OCI-LY1 (cell line): ENCODE measurements at regions not wholly inside any gene's neighbourhood (a gene's known extent, or its start where the extent isn't known, plus 50 kb on each side); places are given as distances from the start of the nearest gene placed in this dataset.

Source experiments
- CTCF ChIP-seq: fragments of 200-600 bp; sonication (generic), shearing (Covaris generic); IDR thresholded peaks from 2 replicates; pipeline ENCODE4 v1.5.1; 2017; ENCODE audit warnings: mild to moderate bottlenecking, antibody characterized with exemption, low read length, moderate library complexity, mixed read lengths
- EZH2 ChIP-seq: fragments of 200-600 bp; sonication (generic), shearing (Covaris generic); IDR thresholded peaks from 2 replicates; pipeline ENCODE4 v1.8.0; 2017; ENCODE audit warnings: borderline replicate concordance, mixed run types, mild to moderate bottlenecking, antibody characterized with exemption, low read length, moderate library complexity, mixed read lengths

GRCh38 chr12:67046062-67046461 lies 223.1 kb upstream of the CAND1 start:
- TF ChIP-seq CTCF (no peak), EZH2 (no peak)
